ENCODE measurements at regions not wholly inside any gene's neighbourhood (a gene's known extent, or its start where the extent isn't known, plus 50 kb on each side); places are given as distances from the start of the nearest gene placed in this dataset.

DNA sequence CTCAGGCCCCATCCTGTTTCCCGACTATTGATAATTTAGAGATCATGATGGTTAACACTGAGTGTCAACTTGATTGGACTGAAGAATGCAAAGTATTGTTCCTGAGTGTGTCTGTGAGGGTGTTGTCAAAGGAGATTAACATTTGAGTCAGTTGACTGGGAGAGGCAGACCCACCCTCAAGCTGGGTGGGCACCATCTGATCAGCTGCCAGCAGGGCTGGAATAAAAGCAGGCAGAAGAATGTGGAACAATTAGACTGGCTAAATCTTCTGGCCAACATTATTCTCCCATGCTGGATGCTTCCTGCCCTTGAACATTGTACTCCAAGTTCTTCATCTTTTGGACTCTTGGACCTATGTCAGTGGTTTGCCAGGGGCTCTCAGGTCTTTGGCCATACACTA lies 1170.0 kb upstream of the CNTN5 start:
- intact Hi-C loops (cut with micrococcal nuclease; ENCODE audit: unreplicated experiment) = no loop called here
- no peak overlapping the region for H3K4me3 ChIP-seq (ENCODE audit: low read depth, low read length, poor library complexity, severe bottlenecking)
- BruUV-seq (replicated peaks) = no TSS peak
- no peaks in the 10 kb centered on the region for H3K36me3 ChIP-seq (ENCODE audit: insufficient read depth, low read length, poor library complexity, severe bottlenecking)
- DNase-seq (ENCODE audit: low spot score) = no peak
- no peak overlapping the region for H3K27ac ChIP-seq (ENCODE audit: low read depth, low read length, poor library complexity, severe bottlenecking)
- ChIA-PET CTCF (interaction anchor here (0.6 kb wide), 1 partner anchor 1836 kb away, joined by 6 read pairs; no protein-coding TSS in a partner anchor), POLR2A (ENCODE audit: low non-redundant PET) (no interaction called here)
- H3K27me3 ChIP-seq (replicated peaks; ENCODE audit: insufficient read depth, low read depth, low read length, poor library complexity) = no peaks in the 10 kb centered on the region
- TF ChIP-seq EZH2 (IDR thresholded peaks at IDR 0.05; ENCODE audit: borderline replicate concordance, low read depth, low read length, poor library complexity, severe bottlenecking) = no peak
- TF ChIP-seq, protein P1, sequence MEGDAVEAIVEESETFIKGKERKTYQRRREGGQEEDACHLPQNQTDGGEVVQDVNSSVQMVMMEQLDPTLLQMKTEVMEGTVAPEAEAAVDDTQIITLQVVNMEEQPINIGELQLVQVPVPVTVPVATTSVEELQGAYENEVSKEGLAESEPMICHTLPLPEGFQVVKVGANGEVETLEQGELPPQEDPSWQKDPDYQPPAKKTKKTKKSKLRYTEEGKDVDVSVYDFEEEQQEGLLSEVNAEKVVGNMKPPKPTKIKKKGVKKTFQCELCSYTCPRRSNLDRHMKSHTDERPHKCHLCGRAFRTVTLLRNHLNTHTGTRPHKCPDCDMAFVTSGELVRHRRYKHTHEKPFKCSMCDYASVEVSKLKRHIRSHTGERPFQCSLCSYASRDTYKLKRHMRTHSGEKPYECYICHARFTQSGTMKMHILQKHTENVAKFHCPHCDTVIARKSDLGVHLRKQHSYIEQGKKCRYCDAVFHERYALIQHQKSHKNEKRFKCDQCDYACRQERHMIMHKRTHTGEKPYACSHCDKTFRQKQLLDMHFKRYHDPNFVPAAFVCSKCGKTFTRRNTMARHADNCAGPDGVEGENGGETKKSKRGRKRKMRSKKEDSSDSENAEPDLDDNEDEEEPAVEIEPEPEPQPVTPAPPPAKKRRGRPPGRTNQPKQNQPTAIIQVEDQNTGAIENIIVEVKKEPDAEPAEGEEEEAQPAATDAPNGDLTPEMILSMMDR (conservative IDR thresholded peaks at IDR 0.05; ENCODE audit: low read depth, low read length) = no peak
- H3K4me1 ChIP-seq (ENCODE audit: insufficient read depth, low read length, poor library complexity, severe bottlenecking) = no peaks in the 10 kb centered on the region
- peaks cover 5% of the 10 kb centered on the region for H3K9me3 ChIP-seq (ENCODE audit: low read depth, low read length, poor library complexity, severe bottlenecking)

DNA sequence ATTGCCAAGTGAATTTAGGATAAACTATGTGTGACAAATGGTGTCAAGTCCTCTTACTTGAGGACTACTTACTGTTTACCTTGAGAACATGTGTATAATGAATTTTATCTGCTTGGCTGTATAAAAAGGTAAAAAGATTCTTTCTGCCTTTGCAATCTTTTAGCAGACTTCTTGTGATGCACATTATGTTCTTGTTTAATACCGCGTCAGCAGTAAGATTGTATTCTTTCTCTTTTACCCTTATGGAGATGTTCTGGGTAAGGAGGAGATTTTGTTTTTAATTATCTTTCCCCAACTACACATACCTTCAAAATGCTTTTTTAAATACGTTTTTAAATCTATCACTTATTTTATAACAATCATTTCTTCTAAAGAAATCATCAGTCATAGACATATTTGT lies 1166.4 kb upstream of the CNTN5 start:
- intact Hi-C loops (cut with micrococcal nuclease; ENCODE audit: unreplicated experiment) = no loop called here
- ChIA-PET POLR2A (ENCODE audit: low non-redundant PET) (no interaction called here), CTCF (no interaction called here)
- Histone ChIP-seq H3K27ac (ENCODE audit: low read depth, low read length, poor library complexity, severe bottlenecking) (no peak overlapping the region), H3K27me3 (replicated peaks; ENCODE audit: insufficient read depth, low read depth, low read length, poor library complexity) (no peaks in the 10 kb centered on the region), H3K36me3 (ENCODE audit: insufficient read depth, low read length, poor library complexity, severe bottlenecking) (no peaks in the 10 kb centered on the region), H3K4me1 (ENCODE audit: insufficient read depth, low read length, poor library complexity, severe bottlenecking) (no peaks in the 10 kb centered on the region), H3K4me3 (ENCODE audit: low read depth, low read length, poor library complexity, severe bottlenecking) (no peak overlapping the region), H3K9me3 (ENCODE audit: low read depth, low read length, poor library complexity, severe bottlenecking) (peaks cover 9% of the 10 kb centered on the region)
- DNase-seq (ENCODE audit: low spot score) = no peak
- no TSS peak for BruUV-seq (replicated peaks)
- TF ChIP-seq, protein P1 (conservative IDR thresholded peaks at IDR 0.05; ENCODE audit: low read depth, low read length) = no peak
- no peak for TF ChIP-seq EZH2 (IDR thresholded peaks at IDR 0.05; ENCODE audit: borderline replicate concordance, low read depth, low read length, poor library complexity, severe bottlenecking)

DNA sequence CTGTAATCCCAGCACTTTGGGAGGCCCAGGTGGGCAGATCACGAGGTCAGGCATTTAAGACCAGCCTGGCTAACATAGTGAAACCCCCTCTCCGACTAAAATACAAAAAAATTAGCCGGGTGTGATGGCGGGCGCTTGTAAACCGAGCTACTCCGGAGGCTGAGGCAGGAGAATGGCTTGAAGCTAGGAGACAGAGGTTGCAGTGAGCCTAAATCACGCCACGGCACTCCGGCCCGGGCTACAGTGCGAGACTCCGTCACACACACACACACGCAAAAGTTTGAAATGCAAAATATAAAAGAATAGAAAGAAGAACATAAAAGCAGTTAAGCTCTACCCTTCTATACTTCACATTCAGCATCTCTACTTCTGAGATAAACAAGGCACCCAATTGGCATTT lies 1165.9 kb upstream of the CNTN5 start:
- Histone ChIP-seq H3K27me3 (replicated peaks; ENCODE audit: insufficient read depth, low read depth, low read length, poor library complexity) (no peaks in the 10 kb centered on the region), H3K9me3 (ENCODE audit: low read depth, low read length, poor library complexity, severe bottlenecking) (peaks cover 4% of the 10 kb centered on the region), H3K27ac (ENCODE audit: low read depth, low read length, poor library complexity, severe bottlenecking) (no peak overlapping the region), H3K36me3 (ENCODE audit: insufficient read depth, low read length, poor library complexity, severe bottlenecking) (no peaks in the 10 kb centered on the region), H3K4me3 (ENCODE audit: low read depth, low read length, poor library complexity, severe bottlenecking) (no peak overlapping the region), H3K4me1 (ENCODE audit: insufficient read depth, low read length, poor library complexity, severe bottlenecking) (no peaks in the 10 kb centered on the region)
- ChIA-PET CTCF (no interaction called here), POLR2A (ENCODE audit: low non-redundant PET) (no interaction called here)
- TF ChIP-seq EZH2 (IDR thresholded peaks at IDR 0.05; ENCODE audit: borderline replicate concordance, low read depth, low read length, poor library complexity, severe bottlenecking) = no peak
- TF ChIP-seq, protein P1 (conservative IDR thresholded peaks at IDR 0.05; ENCODE audit: low read depth, low read length) = no peak
- DNase-seq (ENCODE audit: low spot score) = no peak
- no TSS peak for BruUV-seq (replicated peaks)
- intact Hi-C loops (cut with micrococcal nuclease; ENCODE audit: unreplicated experiment) = no loop called here

Measured in A673 (cell line).